HCT116 (cell line): ENCODE measurements at regions not wholly inside any gene's neighbourhood (a gene's known extent, or its start where the extent isn't known, plus 50 kb on each side); places are given as distances from the start of the nearest gene placed in this dataset.

Experiments
- ATAC-seq: fragments of 200-7000 bp; cut with Tn5 transposase; 2 replicates; pipeline ENCODE4 v1.9.1; 2020; ENCODE audit warnings: mild to moderate bottlenecking, moderate library complexity
- BruUV-seq: library from RNA; stranded (reverse); fragments of 400-500 nt; replicated peaks from 2 replicates; lab custom pipeline; 2021; lab: Mats Ljungman, UMichigan
- CTCF ChIA-PET: fragments of 300-600 bp; sonication (Branson Sonifier 250); formaldehyde crosslinking; loops from one replicate; lab custom pipeline; 2021; ENCODE audit warnings: antibody characterized with exemption; lab: Charles Lee
- POLR2A ChIA-PET: fragments of 300-600, 350-600 bp; sonication (Branson Sonifier 250); formaldehyde crosslinking; loops from one replicate; lab custom pipeline; 2021; ENCODE audit warnings: antibody characterized with exemption; lab: Charles Lee
- RAD21 ChIA-PET, 2 experiments: fragments of 300-600 bp; sonication (Branson Sonifier 250); formaldehyde crosslinking; loops; one replicate each; lab custom pipeline; 2023; ENCODE audit warnings: low total read pairs in 2 of 2; ENCODE audit not compliant: uncharacterized antibody in 2 of 2, unreplicated experiment in 2 of 2, low non-redundant PET in 1 of 2; lab: Charles Lee
- DNase-seq: peaks from one replicate; pipeline ENCODE4 v3.0.0-alpha.2; 2010; ENCODE audit warnings: low read depth, low spot score
- H2AFZ ChIP-seq: fragments of 200-600 bp; shearing (Covaris generic), sonication (generic); 2 replicates; pipeline ENCODE4 v1.6.1; 2017; ENCODE audit warnings: low read depth, mixed run types, mixed read lengths, antibody characterized with exemption, low read length; ENCODE audit not compliant: poor library complexity, severe bottlenecking
- H3K27ac ChIP-seq: 2 replicates; pipeline ENCODE4 v1.5.1; 2012; ENCODE audit warnings: low read depth, low read length
- H3K27me3 ChIP-seq: fragments of 200-600 bp; sonication (generic); 2 replicates; pipeline ENCODE4 v1.6.1; 2016; ENCODE audit warnings: mixed run types, low read length, mixed read lengths; ENCODE audit not compliant: insufficient read depth
- H3K36me3 ChIP-seq, 2 experiments: fragments of 200-500 bp in 1 of 2; fragments of 200-600 bp in 1 of 2; sonication (Bioruptor generic) in 1 of 2; sonication (generic) in 1 of 2; 2 replicates each; pipeline versions ENCODE4 v1.5.1 to v1.6.1; 2014 to 2016; ENCODE audit warnings: low read length in 2 of 2, inconsistent platforms in 1 of 2, mixed read lengths in 1 of 2, mixed run types in 1 of 2; ENCODE audit not compliant: insufficient read depth in 2 of 2, control insufficient read depth in 1 of 2
- H3K4me1 ChIP-seq, 2 experiments: fragments of 200-600 bp in 1 of 2; sonication (generic) in 1 of 2; 2 replicates each; pipeline versions ENCODE4 v1.5.1 to v1.6.1; 2012 to 2017; ENCODE audit warnings: low read length in 2 of 2, inconsistent platforms in 1 of 2, mild to moderate bottlenecking in 1 of 2, mixed read lengths in 1 of 2, mixed run types in 1 of 2, moderate library complexity in 1 of 2; ENCODE audit not compliant: insufficient read depth in 2 of 2, control insufficient read depth in 1 of 2
- H3K4me2 ChIP-seq: fragments of 200-600 bp; sonication (generic); 2 replicates; pipeline ENCODE4 v1.6.1; 2017; ENCODE audit warnings: mixed run types, low read length, mixed read lengths
- H3K4me3 ChIP-seq, 2 experiments: fragments of 200-600 bp in 1 of 2; sonication (generic) in 1 of 2; replicated peaks in 1 of 2; 2 replicates each; pipeline ENCODE4 v1.5.1; 2011 to 2016; ENCODE audit warnings: low read length in 2 of 2, control low read depth in 1 of 2, low read depth in 1 of 2, mild to moderate bottlenecking in 1 of 2, mixed read lengths in 1 of 2, mixed run types in 1 of 2
- H3K79me2 ChIP-seq: fragments of 200-600 bp; sonication (generic); 2 replicates; pipeline ENCODE4 v1.6.1; 2017; ENCODE audit warnings: mild to moderate bottlenecking, mixed run types, low read length, moderate library complexity, mixed read lengths; ENCODE audit not compliant: insufficient read depth
- H3K9ac ChIP-seq: fragments of 200-600 bp; sonication (generic); 2 replicates; pipeline ENCODE4 v1.6.1; 2016; ENCODE audit warnings: low read length, mixed read lengths
- H3K9me2 ChIP-seq: fragments of 200-600 bp; sonication (generic), shearing (Covaris generic); 2 replicates; pipeline ENCODE4 v1.6.1; 2017; ENCODE audit warnings: mixed run types, mild to moderate bottlenecking, moderate library complexity; ENCODE audit not compliant: insufficient read depth
- H3K9me3 ChIP-seq, 2 experiments: fragments of 200-500 bp in 1 of 2; fragments of 200-600 bp in 1 of 2; sonication (Bioruptor generic) in 1 of 2; sonication (generic) in 1 of 2; 2 replicates each; pipeline ENCODE4 v1.6.1; 2014 to 2017; ENCODE audit warnings: low read length in 2 of 2, mixed read lengths in 2 of 2, inconsistent platforms in 1 of 2, low read depth in 1 of 2, mild to moderate bottlenecking in 1 of 2, mixed run types in 1 of 2, moderate library complexity in 1 of 2; ENCODE audit not compliant: control insufficient read depth in 1 of 2, insufficient read depth in 1 of 2
- H4K20me1 ChIP-seq: fragments of 200-600 bp; sonication (generic), shearing (Covaris generic); 2 replicates; pipeline ENCODE4 v1.6.1; 2017; ENCODE audit warnings: mixed run types, mild to moderate bottlenecking, moderate library complexity; ENCODE audit not compliant: insufficient read depth
- EGR1 ChIP-seq: IDR thresholded peaks from 2 replicates; pipeline ENCODE4 v1.6.1; 2012; ENCODE audit warnings: low read depth
- JUND ChIP-seq: IDR thresholded peaks from 2 replicates; pipeline ENCODE4 v1.6.1; 2012
- MAX ChIP-seq: IDR thresholded peaks from 2 replicates; pipeline ENCODE4 v1.6.1; 2012
- POLR2A ChIP-seq: IDR thresholded peaks from 2 replicates; pipeline ENCODE4 v1.7.0; 2011; ENCODE audit warnings: borderline replicate concordance; ENCODE audit not compliant: insufficient read depth, insufficient read length; ENCODE audit errors: extremely low read depth
- REST ChIP-seq: IDR thresholded peaks from 2 replicates; pipeline ENCODE4 v1.6.1; 2012; ENCODE audit warnings: low read depth
- SRF ChIP-seq: IDR thresholded peaks from 2 replicates; pipeline ENCODE4 v1.6.1; 2012; ENCODE audit warnings: low read depth
- YY1 ChIP-seq: IDR thresholded peaks from 2 replicates; pipeline ENCODE4 v1.6.1; 2011; ENCODE audit warnings: low read length, low read depth, moderate library complexity, mild to moderate bottlenecking; ENCODE audit not compliant: insufficient replicate concordance; ENCODE audit errors: extremely low read depth
- intact Hi-C: fragments of 100-400 bp; cut with micrococcal nuclease; formaldehyde crosslinking; loops from 2 replicates; pipeline ENCODE4 v1.10.0; 2022

GRCh38 chr16:29318037-29318436 lies 88.5 kb downstream of the NPIPB11 start (continued):
- TF ChIP-seq SRF = no peak
- TF ChIP-seq REST = no peak
- TF ChIP-seq EGR1 = no peak
- no peak for TF ChIP-seq MAX
- TF ChIP-seq YY1 = no peak
- no peak for TF ChIP-seq POLR2A
- no peak for TF ChIP-seq JUND

GRCh38 chr16:29317269-29317668 lies 89.2 kb downstream of the NPIPB11 start:
- H2AFZ ChIP-seq = no peak overlapping the region
- TF ChIP-seq REST (no peak), YY1 (no peak), SRF (no peak)
- TF ChIP-seq, all 23 proteins: peak for 0
- Histone ChIP-seq H4K20me1 (no peaks in the 10 kb centered on the region), H3K9ac (no peak overlapping the region), H3K27me3 (no peaks in the 10 kb centered on the region), H3K4me3 (no peak overlapping the region), H3K9me3 (no peaks in the 10 kb centered on the region), H3K4me2 (no peak overlapping the region), H3K36me3 (no peaks in the 10 kb centered on the region), H3K9me2 (no peaks in the 10 kb centered on the region), H3K4me1 (peaks cover 0 to 12% of the 10 kb centered on the region in 2 experiments; a peak in 2 of 4 replicates), H3K27ac (no peak overlapping the region), H3K79me2 (no peaks in the 10 kb centered on the region)
- ChIA-PET RAD21 (no interaction called here), POLR2A (no interaction called here), CTCF (no interaction called here)
- ATAC-seq (no peak), DNase-seq (no peak)
- BruUV-seq = no TSS peak
- intact Hi-C loops = loop anchor here (5.0 kb wide), 1 partner anchor 90 kb away; no protein-coding TSS in a partner anchor
